ENCODE measurements at regions not wholly inside any gene's neighbourhood (a gene's known extent, or its start where the extent isn't known, plus 50 kb on each side); places are given as distances from the start of the nearest gene placed in this dataset.

- TF ChIP-seq CTCF (IDR thresholded peaks at IDR 0.05) (no peak), POLR2A (IDR thresholded peaks at IDR 0.05) (no peak), EP300 (IDR thresholded peaks at IDR 0.05) (no peak)
Observed at GRCh38 chr11:80559942-80560341, 1119.1 kb upstream of the TENM4 start.
